PC-9 (cell line): ENCODE measurements at regions not wholly inside any gene's neighbourhood (a gene's known extent, or its start where the extent isn't known, plus 50 kb on each side); places are given as distances from the start of the nearest gene placed in this dataset.
"Not testable (repeated sequence)": the region's sequence is repeated elsewhere in the genome, so short reads cannot be mapped to it uniquely, and the experiment has no call there.

Source experiments
- BruUV-seq: library from RNA; stranded (reverse); fragments of 400-500 nt; replicated peaks from 2 replicates; lab custom pipeline; 2021; lab: Mats Ljungman, UMichigan
- CTCF ChIA-PET: fragments of 300-600 bp; sonication (Branson Sonifier 250); formaldehyde crosslinking; loops from one replicate; lab custom pipeline; 2022; ENCODE audit warnings: antibody characterized with exemption; lab: Charles Lee
- POLR2A ChIA-PET: fragments of 300-600 bp; sonication (Branson Sonifier 250); formaldehyde crosslinking; loops from one replicate; lab custom pipeline; 2022; ENCODE audit warnings: antibody characterized with exemption; ENCODE audit not compliant: unreplicated experiment; lab: Charles Lee
- DNase-seq, 2 experiments: peaks; one replicate each; pipeline versions ENCODE4 v3.0.0 to v3.0.0-alpha.2; 2015 to 2022; ENCODE audit warnings: mixed read lengths in 1 of 2
- H2AFZ ChIP-seq: fragments of 200-600 bp; sonication (generic); 2 replicates; pipeline ENCODE4 v1.8.1; 2017; ENCODE audit warnings: antibody characterized with exemption
- H3F3A ChIP-seq: fragments of 200-600 bp; sonication (generic); 2 replicates; pipeline ENCODE4 v1.8.1; 2017; ENCODE audit warnings: antibody characterized with exemption, mild to moderate bottlenecking, low read depth; ENCODE audit not compliant: insufficient read depth
- H3K27ac ChIP-seq: fragments of 200-600 bp; sonication (generic); 2 replicates; pipeline ENCODE4 v1.6.1; 2016; ENCODE audit warnings: mixed run types
- H3K27me3 ChIP-seq: fragments of 200-600 bp; sonication (generic); 2 replicates; pipeline ENCODE4 v1.6.1; 2016; ENCODE audit warnings: low read depth, mixed run types; ENCODE audit not compliant: insufficient read depth
- H3K36me3 ChIP-seq: fragments of 200-600 bp; sonication (generic); 2 replicates; pipeline ENCODE4 v1.6.1; 2016; ENCODE audit warnings: low read depth, mixed run types
- H3K4me1 ChIP-seq: fragments of 200-600 bp; sonication (generic); replicated peaks from 2 replicates; pipeline ENCODE4 v1.6.1; 2016; ENCODE audit warnings: mixed run types; ENCODE audit not compliant: insufficient read depth
- H3K4me2 ChIP-seq: fragments of 200-600 bp; sonication (generic); 2 replicates; pipeline ENCODE4 v1.6.1; 2017; ENCODE audit warnings: mixed run types
- H3K4me3 ChIP-seq: fragments of 200-600 bp; sonication (generic); 2 replicates; pipeline ENCODE4 v1.6.1; 2016; ENCODE audit warnings: mixed run types
- H3K79me2 ChIP-seq: fragments of 200-600 bp; sonication (generic); 2 replicates; pipeline ENCODE4 v1.6.1; 2017; ENCODE audit warnings: low read depth, mixed run types
- H3K9me2 ChIP-seq: fragments of 200-600 bp; sonication (generic); 2 replicates; pipeline ENCODE4 v1.8.1; 2017; ENCODE audit warnings: mild to moderate bottlenecking; ENCODE audit not compliant: insufficient read depth
- H3K9me3 ChIP-seq: fragments of 200-600 bp; sonication (generic); 2 replicates; pipeline ENCODE4 v1.8.1; 2016; ENCODE audit warnings: low read depth; ENCODE audit not compliant: insufficient read depth
- H4K20me1 ChIP-seq: fragments of 200-600 bp; sonication (generic); 2 replicates; pipeline ENCODE4 v1.8.1; 2017; ENCODE audit not compliant: insufficient read depth
- CTCF ChIP-seq: fragments of 200-600 bp; sonication (generic); conservative IDR thresholded peaks from 2 replicates; pipeline ENCODE4 v1.6.1; 2017; ENCODE audit warnings: mixed run types, antibody characterized with exemption, mild to moderate bottlenecking, moderate library complexity
- EZH2 ChIP-seq: fragments of 200-600 bp; sonication (generic); IDR thresholded peaks from 2 replicates; pipeline ENCODE4 v1.8.0; 2017; ENCODE audit warnings: antibody characterized with exemption, low read depth
- intact Hi-C: fragments of 100-400 bp; cut with micrococcal nuclease; formaldehyde crosslinking; loops from one replicate; pipeline ENCODE4 v1.10.0; 2022; ENCODE audit not compliant: unreplicated experiment

- no peaks in the 10 kb centered on the region for H3K27me3 ChIP-seq
- no peak overlapping the region for H3K4me3 ChIP-seq
- intact Hi-C loops = no loop called here
- ChIA-PET POLR2A (no interaction called here), CTCF (no interaction called here)
- H3K9me2 ChIP-seq = no peaks in the 10 kb centered on the region
- H3K4me2 ChIP-seq = no peak overlapping the region
- no peaks in the 10 kb centered on the region for H3F3A ChIP-seq
- no peak overlapping the region for H3K27ac ChIP-seq
- no peaks in the 10 kb centered on the region for H3K4me1 ChIP-seq
- no peaks in the 10 kb centered on the region for H3K36me3 ChIP-seq
- H3K79me2 ChIP-seq = no peaks in the 10 kb centered on the region
- TF ChIP-seq EZH2 (no peak), CTCF (no peak)
- H4K20me1 ChIP-seq = no peaks in the 10 kb centered on the region
- no TSS peak for BruUV-seq
- DNase-seq = no peak
- no peaks in the 10 kb centered on the region for H3K9me3 ChIP-seq
- H2AFZ ChIP-seq = no peak overlapping the region
These were observed 120.7 kb upstream of the HCCS start for GRCh38 chrX:10990418-10990817.

- intact Hi-C loops = no loop called here
- H3K9me3 ChIP-seq = no peaks in the 10 kb centered on the region
- H3K27me3 ChIP-seq = no peaks in the 10 kb centered on the region
- H3K4me1 ChIP-seq = no peaks in the 10 kb centered on the region
- no peak for TF ChIP-seq CTCF
- no peak for TF ChIP-seq EZH2
- H2AFZ ChIP-seq = no peak overlapping the region
- H3F3A ChIP-seq = no peaks in the 10 kb centered on the region
- CTCF ChIA-PET = no interaction called here
- H3K27ac ChIP-seq = no peak overlapping the region
- no peaks in the 10 kb centered on the region for H3K36me3 ChIP-seq
- DNase-seq = no peak
- H3K4me3 ChIP-seq = no peak overlapping the region
- H3K9me2 ChIP-seq = no peaks in the 10 kb centered on the region
- H4K20me1 ChIP-seq = no peaks in the 10 kb centered on the region
- POLR2A ChIA-PET = no interaction called here
- no peaks in the 10 kb centered on the region for H3K79me2 ChIP-seq
- H3K4me2 ChIP-seq = no peak overlapping the region
- BruUV-seq = no TSS peak
These were observed 120.2 kb upstream of the HCCS start for GRCh38 chrX:10990976-10991375.

- intact Hi-C loops = no loop called here
- Histone ChIP-seq H2AFZ (no peak overlapping the region), H3K4me2 (no peak overlapping the region), H3K9me2 (no peaks in the 10 kb centered on the region), H3F3A (no peaks in the 10 kb centered on the region), H3K79me2 (no peaks in the 10 kb centered on the region), H3K4me3 (no peak overlapping the region), H3K36me3 (no peaks in the 10 kb centered on the region), H4K20me1 (no peaks in the 10 kb centered on the region), H3K9me3 (no peaks in the 10 kb centered on the region), H3K4me1 (no peaks in the 10 kb centered on the region), H3K27ac (no peak overlapping the region), H3K27me3 (no peaks in the 10 kb centered on the region)
- no TSS peak for BruUV-seq
- POLR2A ChIA-PET = no interaction called here
- CTCF ChIA-PET = no interaction called here
- TF ChIP-seq CTCF = no peak
- no peak for TF ChIP-seq EZH2
- DNase-seq = no peak
These were observed 119.0 kb upstream of the HCCS start for GRCh38 chrX:10992110-10992509.

- H2AFZ ChIP-seq, intact Hi-C loops, POLR2A ChIA-PET, BruUV-seq, H3K9me2 ChIP-seq, H3K4me1 ChIP-seq, DNase-seq, H3K4me3 ChIP-seq, H3K79me2 ChIP-seq, H3F3A ChIP-seq, CTCF ChIA-PET, H3K36me3 ChIP-seq, H3K4me2 ChIP-seq, H3K27me3 ChIP-seq, H3K9me3 ChIP-seq, H4K20me1 ChIP-seq, H3K27ac ChIP-seq: not testable (repeated sequence)
These were observed 104.1 kb upstream of the HCCS start for GRCh38 chrX:11007076-11007475.
